ENCODE measurements at regions not wholly inside any gene's neighbourhood (a gene's known extent, or its start where the extent isn't known, plus 50 kb on each side); places are given as distances from the start of the nearest gene placed in this dataset.

DNA sequence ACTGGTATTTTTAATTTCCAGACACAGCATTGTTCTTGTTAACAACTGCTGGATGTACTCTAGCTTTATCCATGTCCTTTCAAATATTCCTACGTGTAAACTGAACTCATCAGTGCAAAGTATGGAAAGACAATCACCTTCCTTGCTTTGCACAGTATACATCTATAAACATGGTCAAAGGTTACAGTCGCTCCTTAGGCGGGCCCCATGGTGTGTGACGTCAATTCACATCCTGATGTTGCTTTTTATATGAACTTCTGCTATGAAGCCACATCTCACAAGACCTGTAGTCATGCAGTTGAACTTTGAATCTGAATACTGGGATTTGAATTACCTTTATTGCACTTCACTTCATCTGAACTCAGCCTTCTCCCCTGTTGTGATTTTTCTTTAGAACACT is 447.6 kb upstream of the PSMD7 start:
- in situ Hi-C loops (cut with HindIII; ENCODE audit: low sequenced_read_pairs): no loop called here

- in situ Hi-C loops (cut with HindIII; ENCODE audit: low sequenced_read_pairs): no loop called here
These were observed 449.5 kb upstream of the PSMD7 start for GRCh38 chr16:73847090-73847489.

- in situ Hi-C loops (cut with HindIII; ENCODE audit: low sequenced_read_pairs): no loop called here
These were observed 450.3 kb upstream of the PSMD7 start for GRCh38 chr16:73846356-73846755.

DNA sequence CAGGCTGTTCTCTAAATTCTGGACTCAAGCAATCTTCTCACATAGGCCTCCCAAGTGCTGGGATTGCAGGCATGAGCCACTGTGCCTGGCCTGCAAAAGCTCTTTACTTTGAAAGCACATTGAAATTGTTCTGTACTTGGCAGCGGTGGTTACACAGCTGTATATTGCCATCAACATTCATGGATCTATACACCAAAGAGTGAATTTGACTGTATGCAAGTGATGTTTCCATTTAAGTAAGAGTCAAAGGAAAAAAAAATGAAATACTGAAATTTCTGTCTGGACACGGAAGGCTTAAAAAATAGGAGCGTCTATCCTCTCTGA is 450.6 kb upstream of the PSMD7 start:
- in situ Hi-C loops (cut with HindIII; ENCODE audit: low sequenced_read_pairs): no loop called here

- in situ Hi-C loops (cut with HindIII; ENCODE audit: low sequenced_read_pairs): no loop called here
These were observed 451.2 kb upstream of the PSMD7 start for GRCh38 chr16:73845238-73846006.

GRCh38 chr16:73840728-73841127 is 455.9 kb upstream of the PSMD7 start:
- in situ Hi-C loops (cut with HindIII; ENCODE audit: low sequenced_read_pairs): no loop called here

GRCh38 chr16:73831220-73831619 is 465.4 kb upstream of the PSMD7 start:
- in situ Hi-C loops (cut with HindIII; ENCODE audit: low sequenced_read_pairs): no loop called here

- in situ Hi-C loops (cut with HindIII; ENCODE audit: low sequenced_read_pairs): no loop called here
These were observed 473.3 kb upstream of the PSMD7 start for GRCh38 chr16:73823205-73823849.

- in situ Hi-C loops (cut with HindIII; ENCODE audit: low sequenced_read_pairs): no loop called here
These were observed 478.9 kb upstream of the PSMD7 start for GRCh38 chr16:73817526-73818324.

DNA sequence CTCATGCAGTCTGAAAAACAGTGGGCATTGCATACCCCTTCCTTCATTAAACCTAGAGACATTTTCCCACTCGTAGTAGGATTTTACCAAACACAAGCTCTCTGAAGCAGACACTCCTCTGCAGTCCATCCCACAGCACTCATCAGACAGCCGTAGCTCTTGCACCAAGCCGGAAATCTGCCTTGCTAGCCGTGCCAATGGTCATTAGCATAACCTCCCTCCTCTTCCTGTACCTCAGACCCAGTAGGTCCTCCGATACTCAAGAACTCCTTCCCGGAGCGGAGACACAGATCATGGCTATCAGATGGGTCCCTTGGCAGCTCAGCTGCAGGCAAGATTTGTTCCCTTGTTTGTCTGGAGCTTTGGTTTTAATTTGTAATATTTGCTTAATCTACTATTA is 483.1 kb upstream of the PSMD7 start:
- in situ Hi-C loops (cut with HindIII; ENCODE audit: low sequenced_read_pairs): no loop called here

DNA sequence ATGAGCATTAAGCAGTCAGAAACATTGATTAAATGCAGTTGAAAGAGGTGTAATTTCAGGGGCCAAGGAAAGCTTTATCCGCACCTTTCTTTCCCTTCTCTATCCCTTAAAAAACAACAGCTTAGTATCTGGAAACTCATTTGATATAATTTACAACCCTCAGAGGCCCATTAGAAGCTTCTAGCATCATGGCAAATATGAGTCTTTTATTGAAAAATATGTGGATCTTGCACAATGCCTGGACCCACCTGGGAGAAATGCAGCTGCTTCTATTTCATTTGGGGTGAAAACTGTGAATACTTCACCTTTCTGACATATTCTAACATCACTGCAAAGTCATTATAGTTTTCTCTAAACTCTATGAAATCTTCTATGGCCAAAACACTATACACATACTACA is 492.2 kb upstream of the PSMD7 start:
- in situ Hi-C loops (cut with HindIII; ENCODE audit: low sequenced_read_pairs): no loop called here

DNA sequence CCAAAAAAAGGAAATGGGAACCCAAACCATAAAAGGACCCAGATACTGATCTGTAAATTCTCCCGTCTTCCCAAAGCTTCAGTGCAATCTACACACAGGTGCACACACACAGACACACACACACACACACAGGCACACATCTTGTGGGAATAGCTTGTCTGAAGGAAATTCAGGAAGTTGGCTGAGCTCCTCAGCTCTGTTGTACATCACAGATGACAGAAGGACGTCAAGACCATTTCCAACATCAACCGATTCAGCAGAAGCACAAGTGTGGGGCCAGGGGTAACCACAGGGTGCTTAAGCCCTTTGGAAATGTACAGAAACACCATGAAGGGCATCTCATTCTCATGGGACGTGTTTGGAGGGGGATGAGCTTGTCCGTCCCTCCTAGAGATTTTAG is 498.1 kb upstream of the PSMD7 start:
- in situ Hi-C loops (cut with HindIII; ENCODE audit: low sequenced_read_pairs): no loop called here

DNA sequence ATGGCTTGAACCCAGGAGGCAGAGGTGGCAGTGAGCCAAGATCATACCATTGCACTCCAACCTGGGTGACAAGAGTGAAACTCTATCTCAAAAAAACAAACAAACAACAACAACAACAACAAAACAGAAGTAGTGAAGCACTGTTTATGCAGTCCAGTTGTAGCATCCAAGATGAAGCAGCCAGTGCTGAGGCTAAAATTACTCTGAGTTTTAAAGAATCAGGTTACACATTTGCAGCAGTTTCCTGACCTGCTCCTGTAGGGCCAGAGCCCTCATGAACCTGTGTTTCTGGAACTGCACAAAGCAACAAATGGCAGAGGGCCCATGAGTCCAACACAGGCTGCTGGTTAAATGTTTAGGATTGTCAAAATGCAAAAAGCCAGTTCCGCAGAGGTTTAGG is 499.5 kb upstream of the PSMD7 start:
- in situ Hi-C loops (cut with HindIII; ENCODE audit: low sequenced_read_pairs): no loop called here

DNA sequence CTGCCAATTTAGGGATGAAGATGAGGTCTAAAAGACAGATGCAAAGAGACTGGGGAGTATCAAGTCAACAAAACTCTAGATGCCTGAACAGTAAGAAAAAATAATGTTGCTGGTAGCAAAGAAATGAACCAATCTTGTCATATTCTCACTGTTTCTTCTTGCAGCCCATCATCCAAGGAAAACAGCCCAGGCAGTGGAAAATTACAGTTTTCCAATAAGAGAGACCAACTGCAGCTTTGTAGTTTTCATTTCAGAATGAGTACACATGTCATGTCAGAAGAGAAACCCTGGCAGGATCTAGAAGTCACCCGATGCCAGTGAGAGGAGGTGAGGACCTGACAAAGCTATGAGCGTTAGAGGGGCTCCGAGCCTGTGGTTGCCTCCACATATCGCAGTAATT is 500.4 kb upstream of the PSMD7 start:
- in situ Hi-C loops (cut with HindIII; ENCODE audit: low sequenced_read_pairs): no loop called here

DNA sequence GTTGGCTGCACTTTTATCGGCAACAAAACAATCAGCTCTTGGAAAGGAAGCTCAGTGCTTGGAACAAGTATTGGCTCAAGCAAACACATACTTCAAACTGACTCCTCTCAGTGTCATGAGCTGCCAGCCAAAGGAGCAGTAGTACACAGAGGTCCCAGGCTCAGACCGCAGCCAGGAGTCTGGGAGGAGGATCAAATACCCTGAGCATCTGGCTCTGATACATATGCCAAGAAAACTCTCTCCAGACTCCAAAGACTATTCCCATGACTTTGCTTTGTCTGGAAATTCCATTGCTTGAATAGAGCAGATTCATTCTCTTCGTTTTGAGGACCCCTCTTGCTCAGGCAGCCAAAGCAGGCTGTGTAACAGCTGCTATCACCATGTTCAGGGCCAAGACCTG is 501.6 kb upstream of the PSMD7 start:
- in situ Hi-C loops (cut with HindIII; ENCODE audit: low sequenced_read_pairs): no loop called here

GRCh38 chr16:73793871-73794437 is 502.7 kb upstream of the PSMD7 start:
- in situ Hi-C loops (cut with HindIII; ENCODE audit: low sequenced_read_pairs): no loop called here

DNA sequence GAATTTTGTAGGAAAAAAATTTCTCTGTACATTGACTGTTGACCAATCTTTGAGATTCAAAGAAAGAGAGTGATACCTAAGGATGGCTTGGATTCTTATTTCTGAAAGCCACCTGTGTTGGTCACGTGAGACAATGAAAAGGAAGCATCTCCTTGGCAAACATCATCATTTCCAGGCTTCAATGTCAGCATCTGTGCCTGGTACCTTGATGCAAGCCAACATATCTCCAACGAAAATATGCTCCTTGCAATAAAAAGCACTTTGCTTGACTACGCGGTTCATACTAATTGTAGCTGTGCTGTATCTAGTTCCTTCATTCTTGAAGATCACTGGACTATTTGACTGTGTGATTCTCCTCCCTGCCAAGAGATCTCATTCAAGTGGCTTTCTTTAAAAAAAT is 503.4 kb upstream of the PSMD7 start:
- in situ Hi-C loops (cut with HindIII; ENCODE audit: low sequenced_read_pairs): no loop called here

- in situ Hi-C loops (cut with HindIII; ENCODE audit: low sequenced_read_pairs): no loop called here
These were observed 504.2 kb upstream of the PSMD7 start for GRCh38 chr16:73792199-73793020.

DNA sequence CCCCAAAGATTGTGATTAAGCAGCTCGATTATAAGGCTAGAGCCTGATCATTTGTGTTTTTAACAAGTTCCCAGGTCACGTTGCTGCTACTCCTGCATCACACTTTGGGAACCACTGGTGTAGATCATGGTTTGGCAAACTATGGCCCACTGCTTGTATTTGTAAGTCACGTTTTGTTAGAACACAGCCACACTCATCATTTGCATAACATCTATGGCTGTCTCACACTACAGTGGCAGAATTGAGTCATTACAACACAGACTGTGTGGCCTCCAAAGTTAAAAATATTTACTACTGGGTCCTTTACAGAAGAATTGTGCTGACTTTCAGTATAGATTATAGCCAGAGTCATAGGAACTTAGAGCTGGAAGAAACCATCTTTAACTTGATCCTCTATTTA is 515.3 kb upstream of the PSMD7 start:
- in situ Hi-C loops (cut with HindIII; ENCODE audit: low sequenced_read_pairs): no loop called here

DNA sequence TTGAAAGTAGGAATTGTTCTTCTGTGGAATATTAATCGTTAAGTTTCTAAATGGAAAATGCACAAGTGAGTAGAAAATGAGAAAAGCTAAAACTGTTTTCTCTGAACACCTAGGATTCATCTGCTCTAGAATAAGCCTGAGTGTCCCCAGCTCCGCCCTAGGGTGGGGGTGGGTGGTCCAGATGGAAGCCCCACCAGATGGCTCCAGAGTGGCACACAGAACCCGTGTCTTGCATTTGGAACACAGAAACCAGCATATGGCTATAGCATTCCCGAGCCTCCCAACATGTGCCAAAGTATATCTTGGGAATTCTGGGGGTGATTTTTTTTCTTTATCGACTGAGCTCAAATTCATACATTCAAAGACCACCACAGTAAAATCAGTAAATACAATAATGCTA is 517.7 kb upstream of the PSMD7 start:
- in situ Hi-C loops (cut with HindIII; ENCODE audit: low sequenced_read_pairs): no loop called here

GRCh38 chr16:73775841-73776388 is 520.7 kb upstream of the PSMD7 start:
- in situ Hi-C loops (cut with HindIII; ENCODE audit: low sequenced_read_pairs): no loop called here

Data from DLD1 (cell line).